ENCODE measurements at regions not wholly inside any gene's neighbourhood (a gene's known extent, or its start where the extent isn't known, plus 50 kb on each side); places are given as distances from the start of the nearest gene placed in this dataset.

- no peak for ATAC-seq
- H3K9me3 ChIP-seq (ENCODE audit: control insufficient read depth in 1 of 2, insufficient read depth in 1 of 2, low read depth in 1 of 2, low read length in 2 of 2) = peaks cover 0 to 8% of the 10 kb centered on the region in 2 experiments; a peak in 3 of 4 replicates
- no peak overlapping the region for H2AFZ ChIP-seq (ENCODE audit: low read depth, low read length, poor library complexity, severe bottlenecking)
- no peaks in the 10 kb centered on the region for H3K9me2 ChIP-seq (ENCODE audit: insufficient read depth)
- POLR2A ChIA-PET = no interaction called here
- H4K20me1 ChIP-seq (ENCODE audit: insufficient read depth) = no peaks in the 10 kb centered on the region
- no peaks in the 10 kb centered on the region for H3K4me1 ChIP-seq (ENCODE audit: control insufficient read depth in 1 of 2, insufficient read depth in 2 of 2, low read length in 2 of 2)
- RAD21 ChIA-PET (ENCODE audit: low non-redundant PET in 1 of 2, low total read pairs in 2 of 2, uncharacterized antibody in 2 of 2, unreplicated experiment in 2 of 2) = no interaction called here
- H3K79me2 ChIP-seq (ENCODE audit: insufficient read depth, low read length) = no peaks in the 10 kb centered on the region
- no peaks in the 10 kb centered on the region for H3K36me3 ChIP-seq (ENCODE audit: control insufficient read depth in 1 of 2, insufficient read depth in 2 of 2, low read length in 2 of 2)
- intact Hi-C loops (cut with micrococcal nuclease) = no loop called here
- no peak overlapping the region for H3K27ac ChIP-seq (ENCODE audit: low read depth, low read length)
- no peak for DNase-seq (ENCODE audit: low read depth, low spot score)
- H3K9ac ChIP-seq (ENCODE audit: low read length) = no peak overlapping the region
- no TSS peak for BruUV-seq (replicated peaks)
- no peak overlapping the region for H3K4me2 ChIP-seq (ENCODE audit: low read length)
- no peak for TF ChIP-seq SRF (IDR thresholded peaks at IDR 0.05; ENCODE audit: low read depth)
- TF ChIP-seq CBX3 (IDR thresholded peaks at IDR 0.05; ENCODE audit: low read depth) = no peak
- TF ChIP-seq RAD21 (IDR thresholded peaks at IDR 0.05; ENCODE audit: low read depth) = no peak
- TF ChIP-seq EZH2phosphoT487 (IDR thresholded peaks at IDR 0.05; ENCODE audit: borderline replicate concordance) = no peak
- no peak for TF ChIP-seq ATF3 (IDR thresholded peaks at IDR 0.05)
- no peak for TF ChIP-seq CEBPB (IDR thresholded peaks at IDR 0.05; ENCODE audit: low read depth)
- TF ChIP-seq FOSL1 (IDR thresholded peaks at IDR 0.05; ENCODE audit: low read depth) = no peak
- no peak for TF ChIP-seq REST (IDR thresholded peaks at IDR 0.05; ENCODE audit: low read depth)
- TF ChIP-seq JUND (IDR thresholded peaks at IDR 0.05) = no peak
- TF ChIP-seq CTCF (IDR thresholded peaks at IDR 0.05 in 2 of 3, conservative IDR thresholded peaks at IDR 0.05 in 1 of 3; ENCODE audit: borderline replicate concordance in 1 of 3, insufficient read depth in 1 of 3, low read depth in 2 of 3, low read length in 2 of 3) = no peak
- no peak for TF ChIP-seq SIN3A (IDR thresholded peaks at IDR 0.05; ENCODE audit: low read depth)
- TF ChIP-seq EZH2 (IDR thresholded peaks at IDR 0.05) = no peak
- TF ChIP-seq ZFX (IDR thresholded peaks at IDR 0.05) = no peak
- TF ChIP-seq POLR2AphosphoS5 (IDR thresholded peaks at IDR 0.05; ENCODE audit: low read depth, low read length) = no peak
- no peaks in the 10 kb centered on the region for H3K27me3 ChIP-seq (ENCODE audit: insufficient read depth, low read length)
- no peak overlapping the region for H3K4me3 ChIP-seq (replicated peaks in 1 of 2; ENCODE audit: low read depth in 1 of 2, low read length in 2 of 2)
- CTCF ChIA-PET = no interaction called here
Observed at GRCh38 chr10:36780158-36780557, 345.2 kb upstream of the ANKRD30A start.
